Fibroblast of the aortic adventitia (primary cell): ENCODE measurements at regions not wholly inside any gene's neighbourhood (a gene's known extent, or its start where the extent isn't known, plus 50 kb on each side); places are given as distances from the start of the nearest gene placed in this dataset.

Source experiments
- DNase-seq: peaks from one replicate; pipeline ENCODE4 v3.0.0-alpha.2; 2010; ENCODE audit warnings: low read depth
- H3K4me3 ChIP-seq: 2 replicates; pipeline ENCODE4 v1.5.1; 2011; ENCODE audit warnings: low read depth, mild to moderate bottlenecking, control low read depth, low read length, moderate library complexity
- TF ChIP-seq, protein P1 (sequence below): IDR thresholded peaks from 2 replicates; pipeline ENCODE4 v1.5.1; 2011; ENCODE audit warnings: mild to moderate bottlenecking, low read length, control low read depth, inconsistent platforms; ENCODE audit not compliant: insufficient read depth

DNA sequence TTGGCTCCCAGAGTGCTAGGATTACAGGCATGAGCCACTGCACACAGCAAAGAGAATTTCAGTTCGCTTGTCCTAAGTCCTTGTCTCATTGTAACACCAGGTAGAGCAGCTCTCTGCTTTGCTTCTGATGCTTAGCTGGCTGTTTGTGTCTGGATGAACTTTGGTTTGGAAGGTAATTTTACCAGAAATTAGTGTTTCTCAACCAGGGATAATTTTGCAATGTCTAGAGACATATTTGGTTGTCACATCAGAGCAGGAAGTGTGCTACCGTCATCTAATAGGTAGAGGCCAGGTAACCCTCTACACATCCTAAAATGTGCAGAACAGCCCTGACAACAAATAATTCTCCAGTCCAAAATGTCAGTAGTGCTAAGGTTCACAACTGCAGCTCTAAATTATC lies 108.8 kb downstream of the SNX18 start:
- no peak for DNase-seq
- no peak overlapping the region for H3K4me3 ChIP-seq
- TF ChIP-seq, protein P1, sequence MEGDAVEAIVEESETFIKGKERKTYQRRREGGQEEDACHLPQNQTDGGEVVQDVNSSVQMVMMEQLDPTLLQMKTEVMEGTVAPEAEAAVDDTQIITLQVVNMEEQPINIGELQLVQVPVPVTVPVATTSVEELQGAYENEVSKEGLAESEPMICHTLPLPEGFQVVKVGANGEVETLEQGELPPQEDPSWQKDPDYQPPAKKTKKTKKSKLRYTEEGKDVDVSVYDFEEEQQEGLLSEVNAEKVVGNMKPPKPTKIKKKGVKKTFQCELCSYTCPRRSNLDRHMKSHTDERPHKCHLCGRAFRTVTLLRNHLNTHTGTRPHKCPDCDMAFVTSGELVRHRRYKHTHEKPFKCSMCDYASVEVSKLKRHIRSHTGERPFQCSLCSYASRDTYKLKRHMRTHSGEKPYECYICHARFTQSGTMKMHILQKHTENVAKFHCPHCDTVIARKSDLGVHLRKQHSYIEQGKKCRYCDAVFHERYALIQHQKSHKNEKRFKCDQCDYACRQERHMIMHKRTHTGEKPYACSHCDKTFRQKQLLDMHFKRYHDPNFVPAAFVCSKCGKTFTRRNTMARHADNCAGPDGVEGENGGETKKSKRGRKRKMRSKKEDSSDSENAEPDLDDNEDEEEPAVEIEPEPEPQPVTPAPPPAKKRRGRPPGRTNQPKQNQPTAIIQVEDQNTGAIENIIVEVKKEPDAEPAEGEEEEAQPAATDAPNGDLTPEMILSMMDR = no peak

DNA sequence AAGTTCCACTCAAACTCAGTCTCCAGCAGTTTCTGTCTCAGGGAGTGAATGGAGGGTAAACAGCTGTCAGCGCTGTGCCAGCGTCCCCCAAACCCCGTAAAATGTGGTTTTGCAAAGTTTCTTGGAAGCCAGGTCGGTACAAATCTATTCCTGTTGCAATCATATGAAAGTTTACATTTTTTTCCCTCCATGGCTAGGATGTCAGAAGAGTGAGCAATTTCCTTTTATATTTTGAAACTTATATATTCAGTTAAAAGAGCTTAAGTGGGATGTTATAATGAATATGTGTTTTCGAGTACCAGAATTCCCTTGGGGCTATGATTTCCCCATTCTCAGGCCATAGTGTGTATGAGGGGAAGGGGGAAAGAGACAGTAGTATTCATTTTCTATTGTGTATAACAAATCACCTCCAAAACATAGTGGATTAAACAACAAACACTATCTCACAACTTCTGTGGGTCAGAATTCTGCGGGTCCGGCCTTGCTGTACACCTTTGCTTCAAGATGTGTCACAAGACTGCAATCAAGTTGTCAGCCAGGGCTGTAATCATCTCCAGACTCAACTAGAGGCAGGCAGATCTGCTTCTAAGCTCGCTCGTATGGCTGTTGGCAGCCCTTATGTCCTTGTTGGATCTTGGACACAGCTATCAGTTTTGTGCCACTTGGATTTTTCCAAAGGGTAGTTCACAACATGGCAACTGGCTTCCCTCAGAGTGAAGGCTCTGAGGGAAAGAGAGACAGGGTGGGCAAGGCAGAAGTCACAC lies 107.4 kb downstream of the SNX18 start:
- no peak overlapping the region for H3K4me3 ChIP-seq
- TF ChIP-seq, protein P1 = no peak
- peak; percentile 63 for DNase-seq

DNA sequence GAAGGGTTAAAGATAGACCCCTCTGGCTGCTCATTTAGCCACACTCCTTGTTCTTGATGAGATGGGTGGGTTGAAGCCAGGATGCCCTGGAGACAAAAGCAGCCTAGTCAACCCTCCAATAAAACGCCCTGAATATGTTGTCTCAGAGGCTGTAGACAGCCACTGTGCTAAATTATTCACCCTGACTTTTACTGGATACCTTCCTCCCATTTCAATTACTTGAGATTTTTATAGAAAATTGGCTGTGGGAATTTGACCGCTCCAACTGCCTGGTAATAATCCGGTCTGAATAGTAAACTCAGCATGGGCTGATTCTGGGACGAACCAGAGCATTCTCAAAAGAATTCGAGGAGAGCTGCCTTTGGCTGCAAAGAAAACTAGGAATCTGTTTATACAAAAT lies 104.2 kb downstream of the SNX18 start:
- no peak overlapping the region for H3K4me3 ChIP-seq
- no peak for DNase-seq
- TF ChIP-seq, protein P1 = no peak

DNA sequence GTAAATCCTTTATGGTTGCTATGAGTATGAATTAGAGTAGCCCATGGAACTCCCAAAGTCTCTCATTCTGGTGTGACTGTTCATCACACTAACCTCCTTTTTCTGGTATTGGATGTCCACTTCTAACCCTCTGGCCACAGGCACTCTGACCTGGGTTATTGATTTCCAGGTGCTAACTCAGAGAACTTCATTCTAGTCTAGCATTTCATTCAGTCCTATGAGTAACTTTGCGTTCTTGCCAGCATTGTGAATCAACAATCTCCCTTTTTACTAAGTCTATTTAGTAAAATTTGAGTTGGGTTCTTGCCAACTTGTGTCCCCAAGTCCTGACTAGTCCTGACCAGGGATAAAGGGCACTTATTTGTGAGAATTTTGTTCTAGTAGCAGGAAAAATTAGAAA lies 103.5 kb downstream of the SNX18 start:
- DNase-seq = no peak
- no peak overlapping the region for H3K4me3 ChIP-seq
- TF ChIP-seq, protein P1 = no peak

DNA sequence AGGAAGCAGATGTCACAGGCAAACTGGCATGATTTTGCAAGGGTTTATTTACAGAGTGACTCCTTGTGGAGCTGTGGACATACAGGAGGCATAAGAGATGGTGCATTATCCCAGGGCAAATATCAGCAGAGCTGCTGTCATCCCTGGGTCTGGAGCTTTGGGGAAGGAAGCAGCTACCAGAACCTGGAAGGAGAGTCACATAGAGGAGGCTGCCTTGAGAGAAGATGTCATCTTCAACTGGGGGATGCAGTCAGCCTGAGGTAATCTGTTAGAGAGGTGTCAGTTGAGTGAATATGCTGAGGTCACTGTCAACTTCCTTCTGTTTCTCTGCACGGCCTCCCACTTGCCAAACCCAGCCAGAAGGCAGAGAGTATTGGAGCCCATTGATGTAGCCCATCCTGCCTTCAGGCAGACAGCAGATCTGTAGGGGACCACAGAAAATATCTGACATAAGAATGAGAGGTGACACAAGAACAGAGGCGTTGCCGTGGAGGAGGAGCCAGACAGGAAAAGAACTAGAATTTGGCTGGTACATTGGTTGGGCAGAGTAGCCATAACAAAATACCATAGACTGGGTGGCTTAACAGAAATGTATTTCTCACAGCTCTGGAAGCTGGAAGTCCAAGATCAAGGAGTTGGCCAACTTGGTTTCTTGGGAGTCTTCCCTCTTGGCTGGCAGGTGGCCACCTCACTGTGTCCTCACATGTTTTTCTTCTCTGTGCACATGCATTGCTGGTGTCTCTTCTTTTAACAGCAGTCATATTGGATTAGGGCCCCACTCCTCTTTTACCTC lies 102.8 kb downstream of the SNX18 start:
- DNase-seq = peak; percentile 56
- TF ChIP-seq, protein P1 = no peak
- no peak overlapping the region for H3K4me3 ChIP-seq

DNA sequence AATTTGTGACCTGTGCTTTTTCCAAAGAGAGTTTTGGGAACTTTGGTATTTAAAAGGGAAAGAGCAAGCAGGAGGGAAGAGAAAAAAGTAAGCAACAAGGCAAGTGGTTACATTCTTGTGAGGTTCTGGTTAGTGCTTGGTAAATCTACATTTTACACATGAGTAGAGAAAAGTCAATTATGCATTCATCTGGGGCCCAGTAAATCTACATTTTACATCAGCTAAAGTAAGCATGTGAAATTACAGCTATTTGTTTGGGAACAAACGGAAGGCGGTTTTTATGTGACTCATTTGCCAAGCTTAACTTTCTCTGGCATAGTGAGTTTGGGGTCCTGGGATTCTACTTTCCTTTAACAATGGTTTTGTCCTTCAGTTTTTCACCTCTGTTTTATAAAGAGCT lies 102.2 kb downstream of the SNX18 start:
- H3K4me3 ChIP-seq = no peak overlapping the region
- no peak for DNase-seq
- TF ChIP-seq, protein P1 = no peak
